SK-N-SH (cell line): ENCODE measurements at regions not wholly inside any gene's neighbourhood (a gene's known extent, or its start where the extent isn't known, plus 50 kb on each side); places are given as distances from the start of the nearest gene placed in this dataset.

ENCODE experiments used
- CTCF ChIA-PET: fragments of 300-600, 350-600 bp; formaldehyde crosslinking; extraction: SDS; loops from one replicate; lab custom pipeline; 2021; lab: Yijun Ruan, JAX
- POLR2A ChIA-PET: fragments of 350-600 bp; sonication (Branson Sonifier 250); formaldehyde crosslinking; extraction: SDS; loops from one replicate; lab custom pipeline; 2020; ENCODE audit warnings: antibody characterized with exemption, inconsistent platforms; lab: Yijun Ruan, JAX
- DNase-seq: peaks from one replicate; pipeline ENCODE4 v3.0.0; 2012
- H2AFZ ChIP-seq: fragments of 200-600 bp; sonication (generic); 2 replicates; pipeline ENCODE4 v1.8.1; 2016; ENCODE audit warnings: antibody characterized with exemption, mild to moderate bottlenecking, low read depth
- H3F3A ChIP-seq: fragments of 200-600 bp; sonication (generic); replicated peaks from 2 replicates; pipeline ENCODE3; 2016; ENCODE audit warnings: antibody characterized with exemption, mild to moderate bottlenecking; ENCODE audit not compliant: insufficient read depth
- H3K27ac ChIP-seq, 2 experiments: fragments of 200-500 bp in 1 of 2; fragments of 200-600 bp in 1 of 2; sonication (Bioruptor generic) in 1 of 2; sonication (generic), shearing (Covaris generic) in 1 of 2; 2 replicates each; pipeline versions ENCODE4 v1.5.1 to v1.6.1; 2014 to 2016; ENCODE audit warnings: low read depth in 2 of 2, inconsistent platforms in 1 of 2, low read length in 1 of 2, mild to moderate bottlenecking in 1 of 2, mixed read lengths in 1 of 2
- H3K27me3 ChIP-seq: fragments of 200-600 bp; sonication (generic), shearing (Covaris generic); 2 replicates; pipeline ENCODE4 v1.6.1; 2016; ENCODE audit warnings: mixed run types; ENCODE audit not compliant: insufficient read depth
- H3K36me3 ChIP-seq, 2 experiments: fragments of 200-500 bp in 1 of 2; fragments of 200-600 bp in 1 of 2; sonication (Bioruptor generic) in 1 of 2; sonication (generic) in 1 of 2; replicated peaks in 1 of 2; 2 replicates each; pipeline versions ENCODE3 to v1.5.1; 2014 to 2016; ENCODE audit warnings: low read length in 1 of 2, mild to moderate bottlenecking in 1 of 2; ENCODE audit not compliant: insufficient read depth in 2 of 2, control insufficient read depth in 1 of 2
- H3K4me1 ChIP-seq, 2 experiments: fragments of 200-500 bp in 1 of 2; fragments of 200-600 bp in 1 of 2; sonication (Bioruptor generic) in 1 of 2; sonication (generic), shearing (Covaris generic) in 1 of 2; 2 replicates each; pipeline versions ENCODE4 v1.5.1 to v1.6.1; 2014 to 2016; ENCODE audit warnings: low read depth in 1 of 2, low read length in 1 of 2, mixed run types in 1 of 2; ENCODE audit not compliant: insufficient read depth in 2 of 2, control insufficient read depth in 1 of 2
- H3K4me2 ChIP-seq: fragments of 200-600 bp; sonication (generic), shearing (Covaris generic); 2 replicates; pipeline ENCODE4 v1.6.1; 2017; ENCODE audit warnings: mixed run types
- H3K4me3 ChIP-seq, 2 experiments: fragments of 200-500 bp in 1 of 2; fragments of 200-600 bp in 1 of 2; sonication (Bioruptor generic) in 1 of 2; sonication (generic), shearing (Covaris generic) in 1 of 2; 2 replicates each; pipeline versions ENCODE4 v1.5.1 to v1.8.1; 2014 to 2016; ENCODE audit warnings: low read depth in 2 of 2, inconsistent platforms in 1 of 2, low read length in 1 of 2, mild to moderate bottlenecking in 1 of 2, mixed read lengths in 1 of 2, moderate library complexity in 1 of 2
- H3K79me2 ChIP-seq: fragments of 200-600 bp; sonication (generic); 2 replicates; pipeline ENCODE4 v1.8.1; 2017; ENCODE audit warnings: mild to moderate bottlenecking; ENCODE audit not compliant: insufficient read depth
- H3K9ac ChIP-seq: fragments of 200-600 bp; sonication (generic); 2 replicates; pipeline ENCODE4 v1.6.1; 2017; ENCODE audit warnings: mixed run types
- H3K9me2 ChIP-seq: fragments of 200-600 bp; sonication (generic); 2 replicates; pipeline ENCODE4 v1.6.1; 2017; ENCODE audit warnings: mixed run types
- H3K9me3 ChIP-seq: fragments of 200-600 bp; sonication (generic); 2 replicates; pipeline ENCODE4 v1.6.1; 2017; ENCODE audit warnings: mixed run types, mild to moderate bottlenecking, moderate library complexity
- H4K20me1 ChIP-seq: fragments of 200-600 bp; sonication (generic); 2 replicates; pipeline ENCODE4 v1.6.1; 2017; ENCODE audit warnings: mild to moderate bottlenecking, mixed run types; ENCODE audit not compliant: insufficient read depth
- CHD2 ChIP-seq: fragments of 150-350 bp; IDR thresholded peaks from 2 replicates; pipeline ENCODE4 v1.6.1; 2018; ENCODE audit warnings: low read length; ENCODE audit not compliant: partially characterized antibody
- ELF1 ChIP-seq: IDR thresholded peaks from 2 replicates; pipeline ENCODE4 v1.4.0; 2012
- EP300 ChIP-seq, 2 experiments: IDR thresholded peaks; 2 replicates each; pipeline versions ENCODE4 v1.4.0 to v1.6.1; 2012; ENCODE audit warnings: borderline replicate concordance in 1 of 2, low read depth in 1 of 2, low read length in 1 of 2
- FOXJ3 ChIP-seq: sonication (generic); formaldehyde crosslinking; IDR thresholded peaks from 2 replicates; pipeline ENCODE4 v1.5.1; 2020; ENCODE audit warnings: mild to moderate bottlenecking, missing genetic modification reagents
- NRF1 ChIP-seq: IDR thresholded peaks from 2 replicates; pipeline ENCODE4 v1.6.1; 2012; ENCODE audit warnings: low read depth, mild to moderate bottlenecking, low read length
- RAD21 ChIP-seq: IDR thresholded peaks from 2 replicates; pipeline ENCODE4 v1.6.1; 2012; ENCODE audit warnings: mild to moderate bottlenecking, low read length
- RCOR1 ChIP-seq: fragments of 150-350 bp; IDR thresholded peaks from 2 replicates; pipeline ENCODE4 v1.6.1; 2017; ENCODE audit warnings: antibody characterized with exemption, low read length
- RFX5 ChIP-seq: IDR thresholded peaks from 2 replicates; pipeline ENCODE4 v1.6.1; 2012; ENCODE audit warnings: mild to moderate bottlenecking, improper control_type of control experiment, low read length
- TCF12 ChIP-seq: IDR thresholded peaks from 2 replicates; pipeline ENCODE4 v1.4.0; 2012
- WGBS: methylation state at CpG from one replicate; pipeline ENCODE4 v1.1.6; 2017; ENCODE audit warnings: low lambda C conversion rate; 5-methylcytosine and 5-hydroxymethylcytosine counted together
- TF ChIP-seq, protein P1 (sequence below): IDR thresholded peaks from 2 replicates; pipeline ENCODE4 v1.4.0; 2012; ENCODE audit warnings: low read depth, borderline replicate concordance
- TF ChIP-seq, protein P2 (sequence below): fragments of 150-350 bp; IDR thresholded peaks from 2 replicates; pipeline ENCODE4 v1.6.1; 2016; ENCODE audit warnings: mild to moderate bottlenecking, low read depth, low read length
- TF ChIP-seq, protein P3 (sequence below): IDR thresholded peaks from 2 replicates; pipeline ENCODE4 v1.4.0; 2012; ENCODE audit warnings: low read depth
- TF ChIP-seq, protein P4 (sequence below): IDR thresholded peaks from 2 replicates; pipeline ENCODE4; 2012

DNA sequence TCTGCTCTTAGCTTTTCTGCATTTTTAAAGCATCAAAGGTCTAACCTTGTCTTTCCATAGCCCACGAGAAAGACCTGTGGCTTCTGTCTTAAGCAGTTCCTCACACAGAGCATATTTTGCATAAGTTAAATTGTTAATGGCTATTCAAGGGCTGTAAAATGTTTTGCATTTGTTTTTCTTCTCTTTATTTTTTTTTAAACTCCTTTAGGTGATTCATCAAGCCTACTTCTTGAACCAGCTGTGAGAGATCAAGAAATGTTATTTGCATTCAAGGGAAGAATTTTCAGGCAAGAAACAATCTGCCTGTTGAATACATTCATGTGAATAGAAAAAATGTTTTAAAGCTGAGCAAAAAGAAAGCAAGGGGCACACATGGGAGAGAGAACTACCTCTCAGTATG is 423.8 kb upstream of the FRG1 start:
- no peak overlapping the region for H3K27ac ChIP-seq
- CTCF ChIA-PET: interaction anchor here (1.2 kb wide), 1 partner anchor 38 kb away, joined by 3 read pairs; no protein-coding TSS in a partner anchor
- H3K36me3 ChIP-seq: no peaks in the 10 kb centered on the region
- no peak overlapping the region for H3K4me3 ChIP-seq
- no peak for TF ChIP-seq NRF1
- no peak for TF ChIP-seq CHD2
- DNase-seq: no peak
- H3K4me2 ChIP-seq: no peak overlapping the region
- no peaks in the 10 kb centered on the region for H3K9me3 ChIP-seq
- no peaks in the 10 kb centered on the region for H3F3A ChIP-seq
- POLR2A ChIA-PET: no interaction called here
- H3K9ac ChIP-seq: no peak overlapping the region
- H3K4me1 ChIP-seq: peaks cover 0 to 3% of the 10 kb centered on the region in 2 experiments; a peak in 1 of 4 replicates
- no peaks in the 10 kb centered on the region for H4K20me1 ChIP-seq
- 7% methylated on average over 1 of the region's 1 CpG for WGBS
- H3K9me2 ChIP-seq: no peaks in the 10 kb centered on the region
- no peaks in the 10 kb centered on the region for H3K27me3 ChIP-seq
- no peak overlapping the region for H2AFZ ChIP-seq
- H3K79me2 ChIP-seq: no peaks in the 10 kb centered on the region

DNA sequence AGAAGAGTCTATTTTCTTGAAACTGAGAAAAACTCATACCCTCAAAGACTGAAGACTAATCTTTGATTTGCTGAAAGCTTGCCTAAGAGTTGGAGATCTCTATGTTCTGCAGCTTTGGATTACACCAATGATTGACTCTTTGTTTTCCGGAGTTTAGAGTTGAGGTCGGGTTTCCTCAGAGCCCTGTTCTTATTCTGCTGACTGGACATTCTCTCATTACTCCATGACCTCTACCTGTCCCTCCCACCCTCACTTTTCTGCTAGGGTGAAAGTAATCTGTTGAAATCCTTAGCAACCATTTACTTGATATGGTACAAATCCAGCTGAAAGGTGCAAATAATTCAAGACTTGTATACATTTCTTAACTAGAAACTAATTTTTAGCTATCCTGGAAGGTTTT is 421.5 kb upstream of the FRG1 start:
- Histone ChIP-seq H3K4me2 (no peak overlapping the region), H3K4me1 (no peaks in the 10 kb centered on the region), H3K9ac (no peak overlapping the region), H3F3A (no peaks in the 10 kb centered on the region), H3K79me2 (no peaks in the 10 kb centered on the region), H3K27me3 (no peaks in the 10 kb centered on the region), H2AFZ (no peak overlapping the region), H3K4me3 (no peak overlapping the region), H4K20me1 (no peaks in the 10 kb centered on the region), H3K9me3 (no peaks in the 10 kb centered on the region), H3K9me2 (no peaks in the 10 kb centered on the region), H3K36me3 (no peaks in the 10 kb centered on the region), H3K27ac (no peak overlapping the region)
- 21% methylated on average over 2 of the region's 2 CpGs for WGBS
- TF ChIP-seq, protein P1, sequence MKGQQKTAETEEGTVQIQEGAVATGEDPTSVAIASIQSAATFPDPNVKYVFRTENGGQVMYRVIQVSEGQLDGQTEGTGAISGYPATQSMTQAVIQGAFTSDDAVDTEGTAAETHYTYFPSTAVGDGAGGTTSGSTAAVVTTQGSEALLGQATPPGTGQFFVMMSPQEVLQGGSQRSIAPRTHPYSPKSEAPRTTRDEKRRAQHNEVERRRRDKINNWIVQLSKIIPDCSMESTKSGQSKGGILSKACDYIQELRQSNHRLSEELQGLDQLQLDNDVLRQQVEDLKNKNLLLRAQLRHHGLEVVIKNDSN: no peak
- no peak for TF ChIP-seq RAD21
- TF ChIP-seq TCF12: no peak
- TF ChIP-seq RCOR1: no peak
- no peak for TF ChIP-seq ELF1
- ChIA-PET CTCF (no interaction called here), POLR2A (no interaction called here)
- DNase-seq: no peak

DNA sequence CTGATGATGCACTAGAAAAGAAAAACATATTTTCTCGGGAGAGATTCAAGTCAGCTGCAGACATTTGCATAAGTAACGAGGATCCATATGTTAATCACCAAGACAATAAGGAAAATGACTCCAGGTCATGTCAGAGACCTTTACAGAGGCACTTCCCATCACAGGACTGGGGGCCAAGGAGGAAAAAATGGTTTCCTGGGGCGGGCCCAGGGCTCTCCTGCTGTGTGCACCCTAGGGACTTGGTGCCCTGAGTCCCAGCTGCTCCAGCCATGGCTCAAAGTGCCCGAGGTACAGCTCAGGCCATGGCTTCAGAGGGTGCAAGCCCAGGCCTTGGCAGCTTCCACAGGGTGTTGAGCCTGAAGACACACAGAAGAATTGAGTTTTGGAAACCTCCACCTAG is 415.4 kb upstream of the FRG1 start:
- Histone ChIP-seq H3K9me3 (no peaks in the 10 kb centered on the region), H3F3A (no peaks in the 10 kb centered on the region), H3K4me2 (no peak overlapping the region), H3K27ac (no peak overlapping the region), H3K79me2 (no peaks in the 10 kb centered on the region), H3K9ac (no peak overlapping the region), H3K27me3 (no peaks in the 10 kb centered on the region), H3K36me3 (no peaks in the 10 kb centered on the region), H2AFZ (no peak overlapping the region), H3K9me2 (no peaks in the 10 kb centered on the region), H3K4me1 (no peaks in the 10 kb centered on the region), H3K4me3 (no peak overlapping the region), H4K20me1 (no peaks in the 10 kb centered on the region)
- no peak for DNase-seq
- POLR2A ChIA-PET: no interaction called here
- 0% methylated on average over 3 of the region's 4 CpGs for WGBS
- CTCF ChIA-PET: no interaction called here
- TF ChIP-seq FOXJ3 (CRISPR knock-in tag): no peak
- TF ChIP-seq RFX5: no peak
- no peak for TF ChIP-seq EP300 (IDR thresholded peaks at IDR 0.05; ENCODE audit: borderline replicate concordance in 1 of 2, low read depth in 1 of 2, low read length in 1 of 2)
- TF ChIP-seq, protein P2, sequence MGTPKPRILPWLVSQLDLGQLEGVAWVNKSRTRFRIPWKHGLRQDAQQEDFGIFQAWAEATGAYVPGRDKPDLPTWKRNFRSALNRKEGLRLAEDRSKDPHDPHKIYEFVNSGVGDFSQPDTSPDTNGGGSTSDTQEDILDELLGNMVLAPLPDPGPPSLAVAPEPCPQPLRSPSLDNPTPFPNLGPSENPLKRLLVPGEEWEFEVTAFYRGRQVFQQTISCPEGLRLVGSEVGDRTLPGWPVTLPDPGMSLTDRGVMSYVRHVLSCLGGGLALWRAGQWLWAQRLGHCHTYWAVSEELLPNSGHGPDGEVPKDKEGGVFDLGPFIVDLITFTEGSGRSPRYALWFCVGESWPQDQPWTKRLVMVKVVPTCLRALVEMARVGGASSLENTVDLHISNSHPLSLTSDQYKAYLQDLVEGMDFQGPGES: no peak
- TF ChIP-seq, protein P3, sequence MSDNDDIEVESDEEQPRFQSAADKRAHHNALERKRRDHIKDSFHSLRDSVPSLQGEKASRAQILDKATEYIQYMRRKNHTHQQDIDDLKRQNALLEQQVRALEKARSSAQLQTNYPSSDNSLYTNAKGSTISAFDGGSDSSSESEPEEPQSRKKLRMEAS: no peak
- TF ChIP-seq, protein P1: no peak
- TF ChIP-seq, protein P4, sequence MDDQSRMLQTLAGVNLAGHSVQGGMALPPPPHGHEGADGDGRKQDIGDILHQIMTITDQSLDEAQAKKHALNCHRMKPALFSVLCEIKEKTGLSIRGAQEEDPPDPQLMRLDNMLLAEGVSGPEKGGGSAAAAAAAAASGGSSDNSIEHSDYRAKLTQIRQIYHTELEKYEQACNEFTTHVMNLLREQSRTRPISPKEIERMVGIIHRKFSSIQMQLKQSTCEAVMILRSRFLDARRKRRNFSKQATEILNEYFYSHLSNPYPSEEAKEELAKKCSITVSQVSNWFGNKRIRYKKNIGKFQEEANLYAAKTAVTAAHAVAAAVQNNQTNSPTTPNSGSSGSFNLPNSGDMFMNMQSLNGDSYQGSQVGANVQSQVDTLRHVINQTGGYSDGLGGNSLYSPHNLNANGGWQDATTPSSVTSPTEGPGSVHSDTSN: no peak
